HG03159 (cell line): ENCODE measurements at regions not wholly inside any gene's neighbourhood (a gene's known extent, or its start where the extent isn't known, plus 50 kb on each side); places are given as distances from the start of the nearest gene placed in this dataset.
"Not testable (repeated sequence)": the region's sequence is repeated elsewhere in the genome, so short reads cannot be mapped to it uniquely, and the experiment has no call there.

Experiments
- ATAC-seq: cut with Tn5 transposase; IDR thresholded peaks from one replicate; pipeline ENCODE4 v1.9.1; 2021; ENCODE audit warnings: mild to moderate bottlenecking, moderate library complexity; ENCODE audit not compliant: unreplicated experiment

GRCh38 chr6:4274382-4275082 is 139.2 kb upstream of the ECI2 start:
- ATAC-seq = no peak

- no peak for ATAC-seq
Measured at GRCh38 chr6:4272996-4273395, 137.6 kb upstream of the ECI2 start.

- no peak for ATAC-seq
Measured at GRCh38 chr6:4271761-4272470, 136.5 kb upstream of the ECI2 start.

- ATAC-seq = no peak
Measured at GRCh38 chr6:4270776-4271175, 135.4 kb upstream of the ECI2 start.

GRCh38 chr6:4270001-4270400 is 134.6 kb upstream of the ECI2 start:
- no peak for ATAC-seq

- no peak for ATAC-seq
Measured at GRCh38 chr6:4268171-4268570, 132.8 kb upstream of the ECI2 start.

GRCh38 chr6:4265740-4266139 is 130.4 kb upstream of the ECI2 start:
- no peak for ATAC-seq

- ATAC-seq = no peak
Measured at GRCh38 chr6:4264601-4265000, 129.2 kb upstream of the ECI2 start.

GRCh38 chr6:4264081-4264480 is 128.7 kb upstream of the ECI2 start:
- no peak for ATAC-seq

- ATAC-seq = no peak
Measured at GRCh38 chr6:4262526-4262925, 127.2 kb upstream of the ECI2 start.

GRCh38 chr6:4259391-4259790 is 124.0 kb upstream of the ECI2 start:
- no peak for ATAC-seq

- no peak for ATAC-seq
Measured at GRCh38 chr6:4258733-4259132, 123.4 kb upstream of the ECI2 start.

- ATAC-seq = no peak
Measured at GRCh38 chr6:4256969-4257368, 121.6 kb upstream of the ECI2 start.

- ATAC-seq = no peak
Measured at GRCh38 chr6:4253604-4254231, 118.3 kb upstream of the ECI2 start.

- ATAC-seq = not testable (repeated sequence)
Measured at GRCh38 chr6:4252445-4252844, 117.1 kb upstream of the ECI2 start.

- ATAC-seq = no peak
Measured at GRCh38 chr6:4250645-4251044, 115.3 kb upstream of the ECI2 start.

GRCh38 chr6:4243832-4244231 is 108.5 kb upstream of the ECI2 start:
- ATAC-seq = not testable (repeated sequence)

GRCh38 chr6:4243237-4243636 is 107.9 kb upstream of the ECI2 start:
- ATAC-seq = no peak

GRCh38 chr6:4242601-4243000 is 107.2 kb upstream of the ECI2 start:
- ATAC-seq = no peak

- ATAC-seq = no peak
Measured at GRCh38 chr6:4240148-4240547, 104.8 kb upstream of the ECI2 start.

GRCh38 chr6:4225161-4225872 is 89.9 kb upstream of the ECI2 start:
- no peak for ATAC-seq
